ENCODE measurements at regions not wholly inside any gene's neighbourhood (a gene's known extent, or its start where the extent isn't known, plus 50 kb on each side); places are given as distances from the start of the nearest gene placed in this dataset.
A peak's percentile ranks its signal among the peaks of the same experiment; 100 is the strongest.

DNA sequence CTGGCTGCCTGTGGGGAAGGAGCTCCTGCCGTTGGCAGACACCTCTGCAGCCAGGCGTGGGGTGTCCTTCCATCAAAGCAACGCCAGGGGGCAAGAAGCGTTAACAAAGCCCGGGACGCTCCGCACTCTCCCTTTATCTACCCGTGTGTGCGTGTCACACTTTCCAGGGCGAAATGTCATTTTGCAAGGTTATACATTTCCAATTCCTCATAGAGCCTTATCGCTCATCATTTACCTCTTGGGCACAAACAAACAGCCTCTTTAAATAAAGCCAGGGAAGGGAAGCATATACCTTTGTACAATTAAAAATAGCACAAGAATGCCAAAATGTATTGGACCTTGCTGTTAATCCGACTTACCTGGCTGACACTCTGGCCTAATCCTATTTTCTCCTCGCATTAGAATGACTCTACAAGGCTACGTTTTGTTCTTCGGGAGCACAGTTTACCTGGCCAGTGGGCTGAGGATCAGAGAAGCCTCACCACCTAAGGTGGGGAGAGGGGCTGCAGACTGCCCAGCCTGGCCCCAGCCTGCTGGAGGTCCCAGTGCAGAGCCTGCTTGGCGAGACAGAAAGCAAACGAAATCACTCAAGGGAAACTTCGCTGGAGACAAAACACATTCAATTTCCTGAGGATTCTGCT is 77.6 kb upstream of the EN2 start:
- TF ChIP-seq, protein P1, sequence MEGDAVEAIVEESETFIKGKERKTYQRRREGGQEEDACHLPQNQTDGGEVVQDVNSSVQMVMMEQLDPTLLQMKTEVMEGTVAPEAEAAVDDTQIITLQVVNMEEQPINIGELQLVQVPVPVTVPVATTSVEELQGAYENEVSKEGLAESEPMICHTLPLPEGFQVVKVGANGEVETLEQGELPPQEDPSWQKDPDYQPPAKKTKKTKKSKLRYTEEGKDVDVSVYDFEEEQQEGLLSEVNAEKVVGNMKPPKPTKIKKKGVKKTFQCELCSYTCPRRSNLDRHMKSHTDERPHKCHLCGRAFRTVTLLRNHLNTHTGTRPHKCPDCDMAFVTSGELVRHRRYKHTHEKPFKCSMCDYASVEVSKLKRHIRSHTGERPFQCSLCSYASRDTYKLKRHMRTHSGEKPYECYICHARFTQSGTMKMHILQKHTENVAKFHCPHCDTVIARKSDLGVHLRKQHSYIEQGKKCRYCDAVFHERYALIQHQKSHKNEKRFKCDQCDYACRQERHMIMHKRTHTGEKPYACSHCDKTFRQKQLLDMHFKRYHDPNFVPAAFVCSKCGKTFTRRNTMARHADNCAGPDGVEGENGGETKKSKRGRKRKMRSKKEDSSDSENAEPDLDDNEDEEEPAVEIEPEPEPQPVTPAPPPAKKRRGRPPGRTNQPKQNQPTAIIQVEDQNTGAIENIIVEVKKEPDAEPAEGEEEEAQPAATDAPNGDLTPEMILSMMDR (conservative IDR thresholded peaks at IDR 0.05 in 1 of 2, IDR thresholded peaks at IDR 0.05 in 1 of 2; ENCODE audit: extremely low read depth in 1 of 2, insufficient read depth in 1 of 2, low read depth in 1 of 2, low read length in 2 of 2) = peak; percentile 85 to 93
- peak; percentile 85 for TF ChIP-seq EZH2 (IDR thresholded peaks at IDR 0.05; ENCODE audit: borderline replicate concordance, low read length)

Data from mammary epithelial cell (primary cell).